WERI-Rb-1 (cell line): ENCODE measurements at regions not wholly inside any gene's neighbourhood (a gene's known extent, or its start where the extent isn't known, plus 50 kb on each side); places are given as distances from the start of the nearest gene placed in this dataset.

Source experiments
- DNase-seq: peaks from one replicate; pipeline ENCODE4 v3.0.0-alpha.2; 2020
- H3K27ac ChIP-seq: fragments of 250-450 bp; sonication (Bioruptor Pico); 2 replicates; pipeline ENCODE4 v1.5.1; 2020; ENCODE audit warnings: mild to moderate bottlenecking, moderate library complexity
- H3K27me3 ChIP-seq: fragments of 250-450 bp; sonication (Bioruptor Pico); 2 replicates; pipeline ENCODE4 v1.5.1; 2021; ENCODE audit warnings: mild to moderate bottlenecking, low read depth, moderate library complexity; ENCODE audit not compliant: insufficient read depth, severe bottlenecking
- H3K36me3 ChIP-seq: fragments of 250-450 bp; sonication (Bioruptor Pico); 2 replicates; pipeline ENCODE4 v1.5.1; 2020; ENCODE audit warnings: mild to moderate bottlenecking, moderate library complexity
- H3K4me3 ChIP-seq: 2 replicates; pipeline ENCODE4 v1.5.1; 2011; ENCODE audit warnings: low read depth, mild to moderate bottlenecking, control low read depth, low read length
- H3K9me3 ChIP-seq: fragments of 250-450 bp; sonication (Bioruptor Pico); 2 replicates; pipeline ENCODE4 v1.5.1; 2021; ENCODE audit warnings: mild to moderate bottlenecking, moderate library complexity; ENCODE audit not compliant: severe bottlenecking
- TF ChIP-seq, protein P1 (sequence below): IDR thresholded peaks from 2 replicates; pipeline ENCODE4 v1.5.1; 2011; ENCODE audit warnings: low read depth, mild to moderate bottlenecking, control low read depth, inconsistent platforms, low read length

- no peak overlapping the region for H3K27ac ChIP-seq
- H3K27me3 ChIP-seq, result peaks cover 27% of the 10 kb centered on the region
- H3K4me3 ChIP-seq, result no peak overlapping the region
- H3K9me3 ChIP-seq, result no peaks in the 10 kb centered on the region
- no peak for DNase-seq
- TF ChIP-seq, protein P1, sequence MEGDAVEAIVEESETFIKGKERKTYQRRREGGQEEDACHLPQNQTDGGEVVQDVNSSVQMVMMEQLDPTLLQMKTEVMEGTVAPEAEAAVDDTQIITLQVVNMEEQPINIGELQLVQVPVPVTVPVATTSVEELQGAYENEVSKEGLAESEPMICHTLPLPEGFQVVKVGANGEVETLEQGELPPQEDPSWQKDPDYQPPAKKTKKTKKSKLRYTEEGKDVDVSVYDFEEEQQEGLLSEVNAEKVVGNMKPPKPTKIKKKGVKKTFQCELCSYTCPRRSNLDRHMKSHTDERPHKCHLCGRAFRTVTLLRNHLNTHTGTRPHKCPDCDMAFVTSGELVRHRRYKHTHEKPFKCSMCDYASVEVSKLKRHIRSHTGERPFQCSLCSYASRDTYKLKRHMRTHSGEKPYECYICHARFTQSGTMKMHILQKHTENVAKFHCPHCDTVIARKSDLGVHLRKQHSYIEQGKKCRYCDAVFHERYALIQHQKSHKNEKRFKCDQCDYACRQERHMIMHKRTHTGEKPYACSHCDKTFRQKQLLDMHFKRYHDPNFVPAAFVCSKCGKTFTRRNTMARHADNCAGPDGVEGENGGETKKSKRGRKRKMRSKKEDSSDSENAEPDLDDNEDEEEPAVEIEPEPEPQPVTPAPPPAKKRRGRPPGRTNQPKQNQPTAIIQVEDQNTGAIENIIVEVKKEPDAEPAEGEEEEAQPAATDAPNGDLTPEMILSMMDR, result no peak
- H3K36me3 ChIP-seq, result no peaks in the 10 kb centered on the region
Observed at GRCh38 chr6:2378046-2378657, 132.7 kb upstream of the GMDS start.

GRCh38 chr6:2376429-2377355, 131.3 kb upstream of the GMDS start:
- no peaks in the 10 kb centered on the region for H3K36me3 ChIP-seq
- no peak for DNase-seq
- H3K27ac ChIP-seq, result no peak overlapping the region
- H3K9me3 ChIP-seq, result no peaks in the 10 kb centered on the region
- TF ChIP-seq, protein P1, result no peak
- no peak overlapping the region for H3K4me3 ChIP-seq
- H3K27me3 ChIP-seq, result peaks cover 16% of the 10 kb centered on the region

- Histone ChIP-seq H3K27ac (no peak overlapping the region), H3K36me3 (no peaks in the 10 kb centered on the region), H3K9me3 (no peaks in the 10 kb centered on the region), H3K4me3 (no peak overlapping the region), H3K27me3 (peaks cover 22% of the 10 kb centered on the region)
- TF ChIP-seq, protein P1, result no peak
- no peak for DNase-seq
Observed at GRCh38 chr6:2375443-2375842, 130.0 kb upstream of the GMDS start.

GRCh38 chr6:2369606-2370005, 124.2 kb upstream of the GMDS start:
- TF ChIP-seq, protein P1, result no peak
- H3K4me3 ChIP-seq, result no peak overlapping the region
- no peaks in the 10 kb centered on the region for H3K9me3 ChIP-seq
- H3K36me3 ChIP-seq, result no peaks in the 10 kb centered on the region
- no peak for DNase-seq
- no peak overlapping the region for H3K27ac ChIP-seq
- H3K27me3 ChIP-seq, result peaks cover 47% of the 10 kb centered on the region

- H3K9me3 ChIP-seq, result peaks cover 2% of the 10 kb centered on the region
- H3K27me3 ChIP-seq, result peaks cover 35% of the 10 kb centered on the region
- no peak overlapping the region for H3K4me3 ChIP-seq
- TF ChIP-seq, protein P1, result no peak
- DNase-seq, result no peak
- no peak overlapping the region for H3K27ac ChIP-seq
- no peaks in the 10 kb centered on the region for H3K36me3 ChIP-seq
Observed at GRCh38 chr6:2363211-2363610, 117.8 kb upstream of the GMDS start.
